CD14-positive monocyte (primary cell): ENCODE measurements at regions not wholly inside any gene's neighbourhood (a gene's known extent, or its start where the extent isn't known, plus 50 kb on each side); places are given as distances from the start of the nearest gene placed in this dataset.
"Not testable (repeated sequence)": the region's sequence is repeated elsewhere in the genome, so short reads cannot be mapped to it uniquely, and the experiment has no call there.

Experiments
- DNase-seq, 3 donors: peaks; one replicate each; pipeline ENCODE4 v3.0.0-alpha.2; 2011 to 2022
- H2AFZ ChIP-seq: 2 replicates; pipeline ENCODE4 v1.6.0; 2012; ENCODE audit warnings: mild to moderate bottlenecking, low read depth, low read length, inconsistent platforms; ENCODE audit not compliant: insufficient read depth, poor library complexity, severe bottlenecking
- H3K27ac ChIP-seq, 2 donors: 1 replicate in 1 of 2; 2 replicates in 1 of 2; pipeline ENCODE4 v1.5.1; 2012 to 2013; ENCODE audit warnings: low read length in 2 of 2, control low read depth in 1 of 2, inconsistent platforms in 1 of 2, low read depth in 1 of 2, mild to moderate bottlenecking in 1 of 2
- H3K27me3 ChIP-seq, 2 donors: one replicate each; pipeline versions ENCODE4 v1.6.0 to v1.6.1; 2011 to 2013; ENCODE audit warnings: low read length in 2 of 2; ENCODE audit not compliant: control insufficient read depth in 2 of 2, insufficient read depth in 2 of 2
- H3K36me3 ChIP-seq, 2 donors: replicated peaks in 1 of 2; 1 replicate in 1 of 2; 2 replicates in 1 of 2; pipeline versions ENCODE4 v1.5.1 to v1.6.1; 2012 to 2013; ENCODE audit warnings: low read length in 2 of 2, control low read depth in 1 of 2, inconsistent platforms in 1 of 2, mild to moderate bottlenecking in 1 of 2; ENCODE audit not compliant: insufficient read depth in 2 of 2, control insufficient read depth in 1 of 2
- H3K4me1 ChIP-seq, 2 donors: 1 replicate in 1 of 2; 2 replicates in 1 of 2; pipeline versions ENCODE4 v1.5.1 to v1.6.1; 2012 to 2013; ENCODE audit warnings: low read length in 2 of 2, control low read depth in 1 of 2, inconsistent platforms in 1 of 2, mild to moderate bottlenecking in 1 of 2, moderate library complexity in 1 of 2; ENCODE audit not compliant: insufficient read depth in 2 of 2, control insufficient read depth in 1 of 2
- H3K4me2 ChIP-seq: replicated peaks from 2 replicates; pipeline ENCODE3; 2012; ENCODE audit warnings: low read length, moderate library complexity, mild to moderate bottlenecking; ENCODE audit not compliant: poor library complexity, severe bottlenecking; ENCODE audit errors: extremely low read depth
- H3K4me3 ChIP-seq, 3 experiments: fragments of 200-600 bp in 1 of 3; sonication (generic) in 1 of 3; replicated peaks in 1 of 3; 1 replicate in 2 of 3; 2 replicates in 1 of 3; pipeline ENCODE4 v1.5.1; 2011 to 2013; ENCODE audit warnings: low read length in 3 of 3, mild to moderate bottlenecking in 3 of 3, control low read depth in 2 of 3, low read depth in 2 of 3, inconsistent platforms in 1 of 3, moderate library complexity in 1 of 3
- H3K79me2 ChIP-seq: 2 replicates; pipeline ENCODE4 v1.6.0; 2012; ENCODE audit warnings: mild to moderate bottlenecking, control low read depth, inconsistent platforms, low read length, moderate library complexity; ENCODE audit not compliant: insufficient read depth
- H3K9ac ChIP-seq: 2 replicates; pipeline ENCODE4 v1.6.0; 2017; ENCODE audit warnings: low read length, mild to moderate bottlenecking; ENCODE audit not compliant: insufficient read depth, poor library complexity, severe bottlenecking
- H3K9me3 ChIP-seq, 2 donors: replicated peaks in 1 of 2; 1 replicate in 1 of 2; 2 replicates in 1 of 2; pipeline versions ENCODE4 v1.5.1 to v1.6.1; 2012 to 2013; ENCODE audit warnings: low read length in 2 of 2, control low read depth in 1 of 2; ENCODE audit not compliant: control insufficient read depth in 1 of 2, insufficient read depth in 1 of 2
- H4K20me1 ChIP-seq: 2 replicates; pipeline ENCODE4 v1.6.0; 2012; ENCODE audit warnings: mild to moderate bottlenecking, low read length, control low read depth, moderate library complexity; ENCODE audit not compliant: insufficient read depth
- H3K27ac Mint-ChIP-seq, 7 donors: one replicate each; pipeline ENCODE4 v1.8.0; 2020; ENCODE audit warnings: mild to moderate bottlenecking in 7 of 7, mixed read lengths in 7 of 7, moderate library complexity in 6 of 7, inconsistent platforms in 2 of 7
- H3K27me3 Mint-ChIP-seq, 3 donors: one replicate each; pipeline ENCODE4 v1.8.0; 2021 to 2022; ENCODE audit warnings: low read depth in 3 of 3, mild to moderate bottlenecking in 3 of 3, mixed read lengths in 3 of 3, moderate library complexity in 3 of 3, inconsistent platforms in 1 of 3
- H3K36me3 Mint-ChIP-seq, 2 donors: one replicate each; pipeline ENCODE4 v1.8.0; 2020; ENCODE audit warnings: mixed read lengths in 2 of 2, inconsistent platforms in 1 of 2, mild to moderate bottlenecking in 1 of 2
- H3K4me1 Mint-ChIP-seq: one replicate; pipeline ENCODE4 v1.8.0; 2020; ENCODE audit warnings: mild to moderate bottlenecking, mixed read lengths
- H3K4me3 Mint-ChIP-seq, 2 donors: one replicate each; pipeline ENCODE4 v1.8.0; 2020; ENCODE audit warnings: mild to moderate bottlenecking in 2 of 2, mixed read lengths in 2 of 2, moderate library complexity in 1 of 2
- H3K9me3 Mint-ChIP-seq, 7 donors: one replicate each; pipeline ENCODE4 v1.8.0; 2020 to 2022; ENCODE audit warnings: mixed read lengths in 7 of 7, mild to moderate bottlenecking in 6 of 7, moderate library complexity in 6 of 7, inconsistent platforms in 2 of 7
- CTCF ChIP-seq: fragments of 200-600 bp; IDR thresholded peaks from one replicate; pipeline ENCODE4 v1.8.0; 2022; ENCODE audit warnings: antibody characterized with exemption, mild to moderate bottlenecking
- WGBS: methylation state at CpG from one replicate; pipeline ENCODE4 v1.1.5; 2013; ENCODE audit warnings: missing lambda C conversion rate; ENCODE audit not compliant: insufficient coverage; 5-methylcytosine and 5-hydroxymethylcytosine counted together
- intact Hi-C, 2 donors: fragments of 100-400 bp; cut with micrococcal nuclease; formaldehyde crosslinking; loops; one replicate each; pipeline versions ENCODE4 v1.15.0 to v1.15.1; 2023

GRCh38 chr11:121996574-121996973 lies 119.4 kb downstream of the BLID start:
- H3K9me3 ChIP-seq = no peaks in the 10 kb centered on the region
- H3K27me3 ChIP-seq = no peaks in the 10 kb centered on the region
- H3K27me3 Mint-ChIP-seq = peaks cover 0 to 2% (median 2%) of the 10 kb centered on the region in 3 donors
- no peaks in the 10 kb centered on the region for H3K4me1 ChIP-seq
- H3K4me2 ChIP-seq = no peak overlapping the region
- H3K4me1 Mint-ChIP-seq = no peaks in the 10 kb centered on the region
- no peaks in the 10 kb centered on the region for H3K36me3 Mint-ChIP-seq
- H3K36me3 ChIP-seq = no peaks in the 10 kb centered on the region
- no peak overlapping the region for H3K9ac ChIP-seq
- peak overlapping the region in 1 of 7 donors; percentile 18 for H3K27ac Mint-ChIP-seq
- H3K4me3 ChIP-seq = no peak overlapping the region
- DNase-seq = no peak
- 89% methylated on average over 1 of the region's 1 CpG for WGBS
- H3K27ac ChIP-seq = no peak overlapping the region
- H3K79me2 ChIP-seq = no peaks in the 10 kb centered on the region
- no peak overlapping the region for H3K4me3 Mint-ChIP-seq
- intact Hi-C loops = no loop called here
- peaks cover 0 to 11% (median 3%) of the 10 kb centered on the region in 7 donors for H3K9me3 Mint-ChIP-seq
- no peak for TF ChIP-seq CTCF
- H2AFZ ChIP-seq = no peak overlapping the region
- H4K20me1 ChIP-seq = no peaks in the 10 kb centered on the region

- Histone ChIP-seq H4K20me1 (no peaks in the 10 kb centered on the region), H3K4me1 (no peaks in the 10 kb centered on the region), H3K4me3 (no peak overlapping the region), H3K27me3 (peaks cover 2 to 4% of the 10 kb centered on the region in 2 donors), H3K4me2 (no peak overlapping the region), H3K36me3 (no peaks in the 10 kb centered on the region), H3K9ac (no peak overlapping the region), H3K27ac (no peak overlapping the region), H3K9me3 (no peaks in the 10 kb centered on the region), H2AFZ (no peak overlapping the region), H3K79me2 (no peaks in the 10 kb centered on the region)
- Mint-ChIP-seq H3K36me3 (no peaks in the 10 kb centered on the region), H3K9me3 (peaks cover 0 to 2% (median 0%) of the 10 kb centered on the region in 7 donors), H3K27me3 (peaks cover 0 to 9% (median 7%) of the 10 kb centered on the region in 3 donors), H3K27ac (no peak overlapping the region), H3K4me3 (no peak overlapping the region), H3K4me1 (no peaks in the 10 kb centered on the region)
- WGBS = no CpG with 5 or more reads among the region's 3 CpGs
- TF ChIP-seq CTCF = no peak
- intact Hi-C loops = no loop called here
- no peak for DNase-seq
Measured at GRCh38 chr11:121983901-121984300, 132.1 kb downstream of the BLID start.

- H3K9me3 ChIP-seq, H3K27me3 ChIP-seq, H4K20me1 ChIP-seq, H3K36me3 ChIP-seq, DNase-seq, H3K4me2 ChIP-seq, H3K4me3 Mint-ChIP-seq, H3K9ac ChIP-seq, H3K4me3 ChIP-seq, H3K4me1 Mint-ChIP-seq, H3K79me2 ChIP-seq, H3K4me1 ChIP-seq, H2AFZ ChIP-seq, H3K27ac ChIP-seq, H3K27me3 Mint-ChIP-seq, H3K27ac Mint-ChIP-seq, intact Hi-C loops, H3K36me3 Mint-ChIP-seq: not testable (repeated sequence)
- H3K9me3 Mint-ChIP-seq = peaks cover 0 to 14% (median 4%) of the 10 kb centered on the region in 7 donors
Measured at GRCh38 chr11:121977914-121978313, 138.1 kb downstream of the BLID start.
